B cell (primary cell): ENCODE measurements at regions not wholly inside any gene's neighbourhood (a gene's known extent, or its start where the extent isn't known, plus 50 kb on each side); places are given as distances from the start of the nearest gene placed in this dataset.

Experiments
- ATAC-seq: fragments of 200-7000 bp; cut with Tn5 transposase; one replicate; pipeline ENCODE4 v1.10.0; 2021; ENCODE audit warnings: low read depth, mild to moderate bottlenecking, moderate number of reproducible peaks, moderate library complexity
- CTCF ChIA-PET: fragments of 350-600 bp; sonication (Branson Sonifier 250); formaldehyde crosslinking; loops from one replicate; lab custom pipeline; 2021; ENCODE audit warnings: antibody characterized with exemption, inconsistent platforms; lab: Charles Lee
- POLR2A ChIA-PET: fragments of 350-600 bp; sonication (Branson Sonifier 250); formaldehyde crosslinking; loops from one replicate; lab custom pipeline; 2021; ENCODE audit warnings: antibody characterized with exemption; lab: Charles Lee
- DNase-seq: peaks from one replicate; pipeline ENCODE4 v3.0.0; 2013
- H2AFZ ChIP-seq: 2 replicates; pipeline ENCODE4 v1.6.1; 2012; ENCODE audit warnings: mild to moderate bottlenecking, low read depth, low read length; ENCODE audit not compliant: insufficient read depth, poor library complexity, severe bottlenecking
- H3K27ac ChIP-seq, 2 donors: 1 replicate in 1 of 2; 2 replicates in 1 of 2; pipeline ENCODE4 v1.5.1; 2012 to 2013; ENCODE audit warnings: low read length in 2 of 2, mild to moderate bottlenecking in 2 of 2, moderate library complexity in 1 of 2
- H3K27me3 ChIP-seq, 4 experiments: fragments of 200-600 bp in 1 of 4; sonication (generic) in 1 of 4; replicated peaks in 1 of 4; 1 replicate in 2 of 4; 2 replicates in 2 of 4; pipeline versions ENCODE4 v1.6.1 to v1.7.0; 2013 to 2016; ENCODE audit warnings: low read length in 3 of 4, mild to moderate bottlenecking in 2 of 4, mixed read lengths in 1 of 4, moderate library complexity in 1 of 4; ENCODE audit not compliant: insufficient read depth in 4 of 4, control insufficient read depth in 3 of 4; ENCODE audit errors: control extremely low read depth in 1 of 4
- H3K36me3 ChIP-seq, 2 experiments: replicated peaks in 1 of 2; 1 replicate in 1 of 2; 2 replicates in 1 of 2; pipeline versions ENCODE4 v1.6.1 to v1.7.1; 2013; ENCODE audit warnings: low read length in 1 of 2; ENCODE audit not compliant: insufficient read depth in 2 of 2, control insufficient read depth in 1 of 2; ENCODE audit errors: control extremely low read depth in 1 of 2, extremely low read depth in 1 of 2
- H3K4me1 ChIP-seq, 2 donors: fragments of 200-600 bp in 1 of 2; sonication (generic) in 1 of 2; 1 replicate in 1 of 2; 2 replicates in 1 of 2; pipeline versions ENCODE4 v1.5.1 to v1.6.1; 2013 to 2017; ENCODE audit warnings: low read length in 2 of 2; ENCODE audit not compliant: control insufficient read depth in 2 of 2, insufficient read depth in 2 of 2
- H3K4me2 ChIP-seq: replicated peaks from 2 replicates; pipeline ENCODE3; 2012; ENCODE audit warnings: mild to moderate bottlenecking, low read depth, low read length; ENCODE audit not compliant: poor library complexity, severe bottlenecking
- H3K4me3 ChIP-seq, 5 experiments: fragments of 200-600 bp in 1 of 5; sonication (generic) in 1 of 5; 1 replicate in 3 of 5; 2 replicates in 2 of 5; pipeline versions ENCODE4 v1.5.1 to v1.7.0; 2011 to 2016; ENCODE audit warnings: low read length in 4 of 5, mild to moderate bottlenecking in 4 of 5, low read depth in 2 of 5, control low read depth in 1 of 5, moderate library complexity in 1 of 5; ENCODE audit not compliant: insufficient read depth in 1 of 5; ENCODE audit errors: control extremely low read depth in 1 of 5, extremely low read depth in 1 of 5
- H3K79me2 ChIP-seq: fragments of 200-600 bp; sonication (generic); one replicate; pipeline ENCODE4 v1.6.0; 2016; ENCODE audit warnings: low read length; ENCODE audit not compliant: control insufficient read depth, insufficient read depth
- H3K9ac ChIP-seq: fragments of 200-600 bp; sonication (generic); 2 replicates; pipeline ENCODE4 v1.6.1; 2017; ENCODE audit warnings: mild to moderate bottlenecking, low read length, moderate library complexity
- H3K9me3 ChIP-seq, 3 donors: one replicate each; pipeline versions ENCODE4 v1.6.1 to v1.7.1; 2013; ENCODE audit warnings: low read length in 2 of 3; ENCODE audit not compliant: control insufficient read depth in 2 of 3, insufficient read depth in 1 of 3; ENCODE audit errors: control extremely low read depth in 1 of 3
- H4K20me1 ChIP-seq: 2 replicates; pipeline ENCODE4 v1.6.0; 2012; ENCODE audit warnings: mild to moderate bottlenecking, low read length; ENCODE audit not compliant: insufficient read depth, control insufficient read depth, poor library complexity, severe bottlenecking
- H3K27ac Mint-ChIP-seq: one replicate; pipeline ENCODE4 v1.8.0; 2021; ENCODE audit warnings: mixed read lengths
- H3K27me3 Mint-ChIP-seq: one replicate; pipeline ENCODE4 v1.8.0; 2021; ENCODE audit warnings: mixed read lengths
- H3K4me1 Mint-ChIP-seq: one replicate; pipeline ENCODE4 v1.8.0; 2021; ENCODE audit warnings: mixed read lengths
- H3K4me3 Mint-ChIP-seq: one replicate; pipeline ENCODE4 v1.8.0; 2021; ENCODE audit warnings: mixed read lengths
- H3K9me3 Mint-ChIP-seq: one replicate; pipeline ENCODE4 v1.8.0; 2022; ENCODE audit warnings: mixed read lengths; ENCODE audit not compliant: insufficient read depth
- CTCF ChIP-seq: fragments of 200-600 bp; IDR thresholded peaks from one replicate; pipeline ENCODE4 v1.8.0; 2022; ENCODE audit warnings: antibody characterized with exemption, mild to moderate bottlenecking
- EZH2 ChIP-seq: IDR thresholded peaks from 2 replicates; pipeline ENCODE4 v1.6.1; 2012; ENCODE audit warnings: borderline replicate concordance, low read depth, mild to moderate bottlenecking, moderate library complexity, low read length; ENCODE audit not compliant: insufficient read depth, poor library complexity, severe bottlenecking
- WGBS: methylation state at CpG from one replicate; pipeline ENCODE4 v1.1.5; 2013; ENCODE audit warnings: missing lambda C conversion rate; ENCODE audit not compliant: insufficient coverage; 5-methylcytosine and 5-hydroxymethylcytosine counted together
- intact Hi-C: fragments of 100-400 bp; cut with micrococcal nuclease; formaldehyde crosslinking; loops from one replicate; pipeline ENCODE4 v1.10.0; 2022

DNA sequence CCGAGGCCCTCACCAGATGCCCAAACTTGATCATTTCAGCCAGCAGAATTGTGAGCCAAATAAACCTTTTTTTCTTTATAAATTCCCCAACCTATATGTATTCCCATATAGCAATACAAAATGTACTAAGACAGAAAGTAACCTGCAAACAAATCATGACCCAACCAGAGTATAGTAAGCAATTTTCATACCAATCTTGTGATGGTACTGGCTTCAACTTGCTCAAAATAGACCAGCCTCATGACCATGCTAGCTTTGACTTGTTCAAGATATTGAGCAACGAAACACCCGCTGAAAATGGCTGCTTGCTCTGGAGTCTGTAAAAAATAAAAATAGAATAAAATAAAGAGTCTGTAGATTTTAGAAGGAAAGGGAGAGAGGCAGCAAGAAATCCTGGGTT lies 97.6 kb downstream of the C1D start:
- no peaks in the 10 kb centered on the region for H3K36me3 ChIP-seq
- no peak overlapping the region for H3K4me3 ChIP-seq
- WGBS, result 100% methylated on average over 3 of the region's 3 CpGs
- ChIA-PET CTCF (no interaction called here), POLR2A (no interaction called here)
- no peaks in the 10 kb centered on the region for H3K79me2 ChIP-seq
- no peak overlapping the region for H3K27ac ChIP-seq
- H3K4me2 ChIP-seq, result no peak overlapping the region
- ATAC-seq, result no peak
- Mint-ChIP-seq H3K9me3 (no peaks in the 10 kb centered on the region), H3K4me3 (no peak overlapping the region), H3K27ac (no peak overlapping the region), H3K27me3 (peaks cover 24% of the 10 kb centered on the region), H3K4me1 (no peaks in the 10 kb centered on the region)
- no peak overlapping the region for H2AFZ ChIP-seq
- H4K20me1 ChIP-seq, result no peaks in the 10 kb centered on the region
- H3K27me3 ChIP-seq, result peaks cover 0 to 3% (median 0%) of the 10 kb centered on the region in 4 experiments
- H3K4me1 ChIP-seq, result no peaks in the 10 kb centered on the region
- intact Hi-C loops, result loop anchor here (5.0 kb wide), 1 partner anchor 1753 kb away; no protein-coding TSS in a partner anchor
- TF ChIP-seq CTCF, result no peak
- no peak for TF ChIP-seq EZH2
- no peak for DNase-seq
- no peaks in the 10 kb centered on the region for H3K9me3 ChIP-seq
- no peak overlapping the region for H3K9ac ChIP-seq

- Mint-ChIP-seq H3K4me1 (peaks cover 7% of the 10 kb centered on the region), H3K4me3 (no peak overlapping the region), H3K9me3 (no peaks in the 10 kb centered on the region), H3K27ac (no peak overlapping the region), H3K27me3 (peaks cover 17% of the 10 kb centered on the region)
- ATAC-seq (no peak), DNase-seq (no peak)
- Histone ChIP-seq H4K20me1 (no peaks in the 10 kb centered on the region), H3K9me3 (no peaks in the 10 kb centered on the region), H3K27ac (no peak overlapping the region), H2AFZ (no peak overlapping the region), H3K79me2 (no peaks in the 10 kb centered on the region), H3K36me3 (no peaks in the 10 kb centered on the region), H3K4me3 (no peak overlapping the region), H3K4me2 (no peak overlapping the region), H3K27me3 (peaks cover 0 to 3% (median 0%) of the 10 kb centered on the region in 4 experiments), H3K9ac (no peak overlapping the region), H3K4me1 (no peaks in the 10 kb centered on the region)
- CTCF ChIA-PET, result no interaction called here
- no peak for TF ChIP-seq CTCF
- no peak for TF ChIP-seq EZH2
- intact Hi-C loops, result no loop called here
- POLR2A ChIA-PET, result no interaction called here
These were observed 92.7 kb downstream of the C1D start for GRCh38 chr2:67970071-67970470.
